ENCODE measurements at regions not wholly inside any gene's neighbourhood (a gene's known extent, or its start where the extent isn't known, plus 50 kb on each side); places are given as distances from the start of the nearest gene placed in this dataset.

DNA sequence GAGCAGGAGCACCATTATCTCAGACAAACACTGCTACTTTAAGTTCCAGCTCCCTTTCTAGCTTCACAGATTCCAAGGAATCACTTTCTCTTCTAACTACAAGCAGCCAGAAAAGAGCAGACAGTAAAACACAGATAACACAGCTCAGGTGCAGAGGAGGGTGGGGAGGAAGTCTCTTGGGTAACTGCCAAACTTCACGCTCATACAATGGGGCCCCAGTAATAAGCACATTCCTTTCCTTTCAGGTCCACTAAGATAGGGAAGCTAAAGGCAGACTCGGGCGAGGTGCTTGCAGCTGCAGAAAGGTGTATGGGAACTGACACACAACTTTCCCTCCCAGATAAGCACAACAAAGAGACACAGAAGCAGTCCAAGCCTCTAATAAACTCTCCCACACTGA is 69.2 kb upstream of the OR9G4 start:
- DNase-seq (ENCODE audit: low spot score) (no peak), ATAC-seq (ENCODE audit: insufficient number of reproducible peaks, low FRiP score, low read depth) (no peak)
- Histone ChIP-seq H3K27ac (no peak overlapping the region), H3K4me3 (no peak overlapping the region), H3K27me3 (replicated peaks; ENCODE audit: insufficient read depth) (no peaks in the 10 kb centered on the region), H3K36me3 (no peaks in the 10 kb centered on the region), H3K4me1 (ENCODE audit: control insufficient read depth in 1 of 2, low read depth in 2 of 2) (no peaks in the 10 kb centered on the region), H3K9me3 (no peaks in the 10 kb centered on the region)
- TF ChIP-seq, protein P1, sequence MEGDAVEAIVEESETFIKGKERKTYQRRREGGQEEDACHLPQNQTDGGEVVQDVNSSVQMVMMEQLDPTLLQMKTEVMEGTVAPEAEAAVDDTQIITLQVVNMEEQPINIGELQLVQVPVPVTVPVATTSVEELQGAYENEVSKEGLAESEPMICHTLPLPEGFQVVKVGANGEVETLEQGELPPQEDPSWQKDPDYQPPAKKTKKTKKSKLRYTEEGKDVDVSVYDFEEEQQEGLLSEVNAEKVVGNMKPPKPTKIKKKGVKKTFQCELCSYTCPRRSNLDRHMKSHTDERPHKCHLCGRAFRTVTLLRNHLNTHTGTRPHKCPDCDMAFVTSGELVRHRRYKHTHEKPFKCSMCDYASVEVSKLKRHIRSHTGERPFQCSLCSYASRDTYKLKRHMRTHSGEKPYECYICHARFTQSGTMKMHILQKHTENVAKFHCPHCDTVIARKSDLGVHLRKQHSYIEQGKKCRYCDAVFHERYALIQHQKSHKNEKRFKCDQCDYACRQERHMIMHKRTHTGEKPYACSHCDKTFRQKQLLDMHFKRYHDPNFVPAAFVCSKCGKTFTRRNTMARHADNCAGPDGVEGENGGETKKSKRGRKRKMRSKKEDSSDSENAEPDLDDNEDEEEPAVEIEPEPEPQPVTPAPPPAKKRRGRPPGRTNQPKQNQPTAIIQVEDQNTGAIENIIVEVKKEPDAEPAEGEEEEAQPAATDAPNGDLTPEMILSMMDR (IDR thresholded peaks at IDR 0.05) = no peak

DNA sequence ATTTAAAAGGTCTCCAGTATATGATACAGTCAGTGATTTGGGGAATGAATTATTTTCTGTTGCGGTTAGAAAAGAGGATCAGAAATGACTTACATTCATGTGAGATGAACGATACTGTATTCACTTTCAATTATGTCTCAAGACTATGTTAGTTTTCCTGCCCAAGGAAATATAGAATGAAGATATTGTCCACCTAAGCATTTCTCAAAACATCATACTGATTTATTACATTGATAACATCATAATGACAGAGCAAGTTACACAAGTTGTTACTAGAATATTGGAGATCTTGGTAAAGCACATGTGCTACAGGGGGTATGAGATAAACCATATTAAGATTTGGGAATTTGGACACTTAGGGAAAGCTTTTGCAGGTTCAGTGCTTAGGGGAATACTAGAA is 67.8 kb upstream of the OR9G4 start:
- no peak overlapping the region for H3K27ac ChIP-seq
- no peak for ATAC-seq (ENCODE audit: insufficient number of reproducible peaks, low FRiP score, low read depth)
- TF ChIP-seq, protein P1 (IDR thresholded peaks at IDR 0.05) = no peak
- H3K36me3 ChIP-seq = no peaks in the 10 kb centered on the region
- no peaks in the 10 kb centered on the region for H3K4me1 ChIP-seq (ENCODE audit: control insufficient read depth in 1 of 2, low read depth in 2 of 2)
- H3K9me3 ChIP-seq = no peaks in the 10 kb centered on the region
- no peak for DNase-seq (ENCODE audit: low spot score)
- no peak overlapping the region for H3K4me3 ChIP-seq
- H3K27me3 ChIP-seq (replicated peaks; ENCODE audit: insufficient read depth) = no peaks in the 10 kb centered on the region

- Histone ChIP-seq H3K4me3 (no peak overlapping the region), H3K4me1 (ENCODE audit: control insufficient read depth in 1 of 2, low read depth in 2 of 2) (no peaks in the 10 kb centered on the region), H3K36me3 (no peaks in the 10 kb centered on the region), H3K9me3 (no peaks in the 10 kb centered on the region), H3K27me3 (replicated peaks; ENCODE audit: insufficient read depth) (no peaks in the 10 kb centered on the region), H3K27ac (no peak overlapping the region)
- TF ChIP-seq, protein P1 (IDR thresholded peaks at IDR 0.05) = no peak
- ATAC-seq (ENCODE audit: insufficient number of reproducible peaks, low FRiP score, low read depth) (no peak), DNase-seq (ENCODE audit: low spot score) (no peak)
Observed at GRCh38 chr11:56808326-56808725, 59.8 kb upstream of the OR9G4 start.

DNA sequence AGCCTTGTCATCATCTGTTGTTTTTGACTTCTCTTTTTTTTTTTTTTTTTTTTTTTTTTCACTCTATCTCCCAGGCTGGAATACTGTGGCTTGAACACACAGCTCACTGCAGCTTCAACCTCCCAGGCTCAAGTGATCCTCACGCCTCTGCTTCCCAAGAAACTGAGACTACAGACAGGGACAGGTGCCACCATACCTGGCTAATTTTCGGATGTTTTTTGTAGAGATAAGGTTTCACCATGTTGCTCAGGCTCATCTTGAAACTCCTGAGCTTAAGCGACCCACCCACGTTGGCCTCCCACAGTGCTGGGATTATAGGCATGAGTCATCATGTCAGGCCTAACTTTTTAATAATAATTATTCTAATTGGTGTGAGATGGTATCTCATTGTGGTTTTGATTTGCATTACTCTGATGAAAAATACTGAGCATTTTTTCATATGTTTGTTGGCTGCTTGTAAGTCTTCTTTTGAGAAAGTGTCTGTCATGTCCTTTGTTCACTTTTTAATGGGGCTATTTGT is 51.3 kb upstream of the OR9G4 start:
- no peak overlapping the region for H3K4me3 ChIP-seq
- H3K27ac ChIP-seq = no peak overlapping the region
- no peaks in the 10 kb centered on the region for H3K4me1 ChIP-seq (ENCODE audit: control insufficient read depth in 1 of 2, low read depth in 2 of 2)
- no peaks in the 10 kb centered on the region for H3K36me3 ChIP-seq
- TF ChIP-seq, protein P1 (IDR thresholded peaks at IDR 0.05) = no peak
- no peaks in the 10 kb centered on the region for H3K9me3 ChIP-seq
- H3K27me3 ChIP-seq (replicated peaks; ENCODE audit: insufficient read depth) = no peaks in the 10 kb centered on the region
- ATAC-seq (ENCODE audit: insufficient number of reproducible peaks, low FRiP score, low read depth) (no peak), DNase-seq (ENCODE audit: low spot score) (no peak)
